ENCODE measurements at regions not wholly inside any gene's neighbourhood (a gene's known extent, or its start where the extent isn't known, plus 50 kb on each side); places are given as distances from the start of the nearest gene placed in this dataset.

DNA sequence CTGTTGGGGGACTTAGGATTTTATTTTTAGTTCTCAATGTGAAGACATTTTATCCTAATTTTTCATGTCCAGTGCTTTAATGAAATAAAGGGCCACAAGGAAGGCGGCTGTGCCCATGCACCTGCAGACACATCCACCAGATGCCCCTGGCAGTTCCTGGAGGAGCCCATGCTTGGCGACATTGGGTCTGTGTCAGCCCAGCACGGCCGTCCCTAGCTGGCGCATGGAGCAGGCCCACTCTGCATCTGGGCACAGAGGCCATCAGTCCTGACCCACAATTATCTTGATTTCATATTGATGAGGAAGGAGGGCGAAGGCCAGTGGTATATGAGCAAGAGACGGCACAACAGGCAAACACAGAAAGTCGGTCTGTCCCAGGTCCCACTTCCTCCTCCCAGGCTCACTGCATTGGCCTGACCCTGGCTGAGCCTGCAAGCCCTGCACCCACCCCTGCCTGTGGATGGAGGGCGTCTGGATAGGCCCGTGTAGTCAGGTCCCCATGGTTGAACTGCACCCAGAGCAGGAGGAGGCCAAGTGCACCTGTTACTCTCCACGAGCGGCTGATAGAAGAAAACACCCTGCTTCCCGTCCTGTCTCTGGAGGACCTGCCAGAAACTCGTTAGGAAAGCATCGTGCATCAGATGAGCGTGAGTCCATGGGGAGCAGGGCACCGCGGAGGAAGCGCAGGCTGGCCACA, 296.9 kb downstream of the BRD1 start:
- TF ChIP-seq, protein P1, sequence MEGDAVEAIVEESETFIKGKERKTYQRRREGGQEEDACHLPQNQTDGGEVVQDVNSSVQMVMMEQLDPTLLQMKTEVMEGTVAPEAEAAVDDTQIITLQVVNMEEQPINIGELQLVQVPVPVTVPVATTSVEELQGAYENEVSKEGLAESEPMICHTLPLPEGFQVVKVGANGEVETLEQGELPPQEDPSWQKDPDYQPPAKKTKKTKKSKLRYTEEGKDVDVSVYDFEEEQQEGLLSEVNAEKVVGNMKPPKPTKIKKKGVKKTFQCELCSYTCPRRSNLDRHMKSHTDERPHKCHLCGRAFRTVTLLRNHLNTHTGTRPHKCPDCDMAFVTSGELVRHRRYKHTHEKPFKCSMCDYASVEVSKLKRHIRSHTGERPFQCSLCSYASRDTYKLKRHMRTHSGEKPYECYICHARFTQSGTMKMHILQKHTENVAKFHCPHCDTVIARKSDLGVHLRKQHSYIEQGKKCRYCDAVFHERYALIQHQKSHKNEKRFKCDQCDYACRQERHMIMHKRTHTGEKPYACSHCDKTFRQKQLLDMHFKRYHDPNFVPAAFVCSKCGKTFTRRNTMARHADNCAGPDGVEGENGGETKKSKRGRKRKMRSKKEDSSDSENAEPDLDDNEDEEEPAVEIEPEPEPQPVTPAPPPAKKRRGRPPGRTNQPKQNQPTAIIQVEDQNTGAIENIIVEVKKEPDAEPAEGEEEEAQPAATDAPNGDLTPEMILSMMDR (IDR thresholded peaks at IDR 0.05): no peak
- TF ChIP-seq POLR2A (IDR thresholded peaks at IDR 0.05): no peak

All from heart left ventricle (tissue), 13 donors.